ENCODE measurements at regions not wholly inside any gene's neighbourhood (a gene's known extent, or its start where the extent isn't known, plus 50 kb on each side); places are given as distances from the start of the nearest gene placed in this dataset.

GRCh38 chr1:79638382-79638781, 631.9 kb upstream of the ADGRL4 start:
- Histone ChIP-seq H3K4me1 (ENCODE audit: control insufficient read depth in 1 of 2, insufficient read depth in 1 of 2, low read depth in 1 of 2, low read length in 1 of 2) (no peaks in the 10 kb centered on the region), H3K27me3 (no peaks in the 10 kb centered on the region), H3K27ac (no peak overlapping the region), H3K36me3 (no peaks in the 10 kb centered on the region), H3K4me3 (ENCODE audit: low read depth in 1 of 2, low read length in 1 of 2) (no peak overlapping the region), H3K9me3 (no peaks in the 10 kb centered on the region)
- TF ChIP-seq, protein P1, sequence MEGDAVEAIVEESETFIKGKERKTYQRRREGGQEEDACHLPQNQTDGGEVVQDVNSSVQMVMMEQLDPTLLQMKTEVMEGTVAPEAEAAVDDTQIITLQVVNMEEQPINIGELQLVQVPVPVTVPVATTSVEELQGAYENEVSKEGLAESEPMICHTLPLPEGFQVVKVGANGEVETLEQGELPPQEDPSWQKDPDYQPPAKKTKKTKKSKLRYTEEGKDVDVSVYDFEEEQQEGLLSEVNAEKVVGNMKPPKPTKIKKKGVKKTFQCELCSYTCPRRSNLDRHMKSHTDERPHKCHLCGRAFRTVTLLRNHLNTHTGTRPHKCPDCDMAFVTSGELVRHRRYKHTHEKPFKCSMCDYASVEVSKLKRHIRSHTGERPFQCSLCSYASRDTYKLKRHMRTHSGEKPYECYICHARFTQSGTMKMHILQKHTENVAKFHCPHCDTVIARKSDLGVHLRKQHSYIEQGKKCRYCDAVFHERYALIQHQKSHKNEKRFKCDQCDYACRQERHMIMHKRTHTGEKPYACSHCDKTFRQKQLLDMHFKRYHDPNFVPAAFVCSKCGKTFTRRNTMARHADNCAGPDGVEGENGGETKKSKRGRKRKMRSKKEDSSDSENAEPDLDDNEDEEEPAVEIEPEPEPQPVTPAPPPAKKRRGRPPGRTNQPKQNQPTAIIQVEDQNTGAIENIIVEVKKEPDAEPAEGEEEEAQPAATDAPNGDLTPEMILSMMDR (IDR thresholded peaks at IDR 0.05): no peak

- no peak overlapping the region for H3K27ac ChIP-seq
- no peaks in the 10 kb centered on the region for H3K36me3 ChIP-seq
- H3K4me3 ChIP-seq (ENCODE audit: low read depth in 1 of 2, low read length in 1 of 2): no peak overlapping the region
- no peaks in the 10 kb centered on the region for H3K4me1 ChIP-seq (ENCODE audit: control insufficient read depth in 1 of 2, insufficient read depth in 1 of 2, low read depth in 1 of 2, low read length in 1 of 2)
- TF ChIP-seq, protein P1 (IDR thresholded peaks at IDR 0.05): no peak
- no peaks in the 10 kb centered on the region for H3K9me3 ChIP-seq
- no peaks in the 10 kb centered on the region for H3K27me3 ChIP-seq
Observed at GRCh38 chr1:79633456-79633855, 626.9 kb upstream of the ADGRL4 start.

DNA sequence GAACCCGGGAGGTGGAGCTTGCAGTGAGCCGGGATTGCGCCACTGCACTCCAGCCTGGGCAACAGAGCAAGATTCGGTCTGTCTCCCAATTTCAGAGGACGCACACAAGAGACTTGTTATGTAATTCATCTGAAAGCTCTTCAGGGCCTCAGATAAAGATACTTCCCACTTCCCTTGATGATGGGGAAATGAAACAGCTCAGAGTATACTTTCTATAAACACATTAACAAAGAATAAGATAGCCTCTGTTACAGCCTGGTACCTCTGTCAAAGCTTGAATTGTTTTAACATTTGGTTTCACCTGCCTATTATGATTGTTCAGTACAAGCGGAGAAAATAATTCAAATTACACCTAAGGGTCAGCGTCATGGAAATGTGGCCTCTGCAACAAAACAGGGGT, 622.9 kb upstream of the ADGRL4 start:
- TF ChIP-seq, protein P1 (IDR thresholded peaks at IDR 0.05): no peak
- no peaks in the 10 kb centered on the region for H3K27me3 ChIP-seq
- H3K36me3 ChIP-seq: no peaks in the 10 kb centered on the region
- no peak overlapping the region for H3K27ac ChIP-seq
- no peaks in the 10 kb centered on the region for H3K4me1 ChIP-seq (ENCODE audit: control insufficient read depth in 1 of 2, insufficient read depth in 1 of 2, low read depth in 1 of 2, low read length in 1 of 2)
- no peaks in the 10 kb centered on the region for H3K9me3 ChIP-seq
- no peak overlapping the region for H3K4me3 ChIP-seq (ENCODE audit: low read depth in 1 of 2, low read length in 1 of 2)

DNA sequence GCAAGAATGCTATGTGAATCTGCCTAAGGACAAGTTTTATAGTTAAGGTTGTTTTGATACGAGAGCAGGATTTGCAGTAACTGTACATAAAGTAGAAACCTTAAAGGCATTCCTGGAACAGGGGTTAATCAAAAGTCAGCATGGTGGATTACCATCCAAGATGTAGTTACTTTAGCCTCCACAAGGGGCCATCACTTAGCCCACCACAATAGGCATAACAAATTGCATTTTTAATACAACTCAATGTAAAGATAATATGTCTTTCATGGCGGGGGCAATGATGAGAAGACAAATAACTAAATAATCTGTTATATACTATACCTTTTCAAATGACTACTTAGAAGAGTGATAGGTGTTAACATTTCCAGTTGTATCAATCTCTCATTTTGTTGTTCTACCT, 611.2 kb upstream of the ADGRL4 start:
- no peaks in the 10 kb centered on the region for H3K4me1 ChIP-seq (ENCODE audit: control insufficient read depth in 1 of 2, insufficient read depth in 1 of 2, low read depth in 1 of 2, low read length in 1 of 2)

DNA sequence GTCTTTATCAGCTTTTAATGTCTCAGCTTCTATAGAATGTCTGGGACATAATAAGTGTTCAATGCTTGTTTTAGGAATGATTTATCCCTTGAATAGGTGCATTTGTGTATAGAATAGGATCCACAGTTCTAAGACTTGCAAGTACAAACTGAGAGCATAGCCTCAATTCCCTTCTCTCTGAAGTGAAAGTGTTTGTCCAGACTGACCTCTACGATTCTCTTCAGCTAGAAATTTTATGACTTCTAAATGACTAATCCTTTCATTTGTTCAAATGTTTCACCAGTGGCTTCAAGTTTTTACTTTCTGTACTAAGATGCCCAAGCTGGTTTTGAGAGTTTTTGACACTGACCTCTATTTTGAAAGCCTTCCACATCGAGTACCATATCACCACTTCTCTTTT, 608.2 kb upstream of the ADGRL4 start:
- Histone ChIP-seq H3K4me3 (ENCODE audit: low read depth in 1 of 2, low read length in 1 of 2) (no peak overlapping the region), H3K27me3 (no peaks in the 10 kb centered on the region), H3K36me3 (no peaks in the 10 kb centered on the region), H3K4me1 (ENCODE audit: control insufficient read depth in 1 of 2, insufficient read depth in 1 of 2, low read depth in 1 of 2, low read length in 1 of 2) (no peaks in the 10 kb centered on the region), H3K9me3 (no peaks in the 10 kb centered on the region), H3K27ac (no peak overlapping the region)
- TF ChIP-seq, protein P1 (IDR thresholded peaks at IDR 0.05): no peak

More for the DNA sequence above, 611.2 kb upstream of the ADGRL4 start:
- Histone ChIP-seq H3K4me3 (ENCODE audit: low read depth in 1 of 2, low read length in 1 of 2) (no peak overlapping the region), H3K27me3 (no peaks in the 10 kb centered on the region), H3K27ac (no peak overlapping the region), H3K36me3 (no peaks in the 10 kb centered on the region), H3K9me3 (no peaks in the 10 kb centered on the region)
- TF ChIP-seq, protein P1 (IDR thresholded peaks at IDR 0.05): no peak

- TF ChIP-seq, protein P1 (IDR thresholded peaks at IDR 0.05): no peak
- Histone ChIP-seq H3K9me3 (no peaks in the 10 kb centered on the region), H3K27ac (no peak overlapping the region), H3K4me3 (ENCODE audit: low read depth in 1 of 2, low read length in 1 of 2) (no peak overlapping the region), H3K27me3 (no peaks in the 10 kb centered on the region), H3K36me3 (no peaks in the 10 kb centered on the region), H3K4me1 (ENCODE audit: control insufficient read depth in 1 of 2, insufficient read depth in 1 of 2, low read depth in 1 of 2, low read length in 1 of 2) (no peaks in the 10 kb centered on the region)
Observed at GRCh38 chr1:79614106-79614505, 607.6 kb upstream of the ADGRL4 start.

Data from neutrophil (primary cell).